H9 (cell line): ENCODE measurements at regions not wholly inside any gene's neighbourhood (a gene's known extent, or its start where the extent isn't known, plus 50 kb on each side); places are given as distances from the start of the nearest gene placed in this dataset.

Experiments used
- DNase-seq: peaks from one replicate; pipeline ENCODE4 v3.0.0-alpha.2; 2017
- H2AFZ ChIP-seq: one replicate; pipeline ENCODE4 v1.6.1; 2013; ENCODE audit warnings: mild to moderate bottlenecking, low read length, control low read depth, moderate library complexity
- H2AK5ac ChIP-seq: 2 replicates; pipeline ENCODE4 v1.6.1; 2013; ENCODE audit warnings: low read length, control low read depth, mixed read lengths; ENCODE audit not compliant: insufficient read length
- H2BK120ac ChIP-seq: one replicate; pipeline ENCODE4 v1.6.1; 2013; ENCODE audit warnings: low read depth, mild to moderate bottlenecking, low read length, control low read depth, inconsistent platforms; ENCODE audit not compliant: poor library complexity, severe bottlenecking
- H2BK12ac ChIP-seq: 2 replicates; pipeline ENCODE4 v1.6.1; 2013; ENCODE audit warnings: low read length, control low read depth, mixed read lengths, low read depth; ENCODE audit not compliant: insufficient read length
- H2BK15ac ChIP-seq: 2 replicates; pipeline ENCODE4 v1.6.1; 2013; ENCODE audit warnings: low read depth, low read length, control low read depth
- H2BK20ac ChIP-seq: one replicate; pipeline ENCODE4 v1.6.1; 2013; ENCODE audit warnings: low read depth, mild to moderate bottlenecking, low read length, control low read depth, inconsistent platforms; ENCODE audit not compliant: poor library complexity, severe bottlenecking
- H2BK5ac ChIP-seq: 2 replicates; pipeline ENCODE4 v1.6.1; 2013; ENCODE audit warnings: low read length, control low read depth, mixed read lengths; ENCODE audit not compliant: insufficient read length
- H3K14ac ChIP-seq: 2 replicates; pipeline ENCODE4 v1.6.1; 2013; ENCODE audit warnings: low read length, control low read depth; ENCODE audit not compliant: insufficient read depth
- H3K18ac ChIP-seq: 2 replicates; pipeline ENCODE4 v1.6.1; 2013; ENCODE audit warnings: low read depth, mild to moderate bottlenecking, mixed read lengths, low read length, control low read depth; ENCODE audit not compliant: insufficient read length
- H3K23ac ChIP-seq: 2 replicates; pipeline ENCODE4 v1.6.1; 2013; ENCODE audit warnings: low read length, control low read depth, mixed read lengths, low read depth; ENCODE audit not compliant: insufficient read length
- H3K23me2 ChIP-seq: 2 replicates; pipeline ENCODE4 v1.6.1; 2013; ENCODE audit warnings: low read depth, mild to moderate bottlenecking, mixed read lengths, low read length, control low read depth; ENCODE audit not compliant: insufficient read length, poor library complexity, severe bottlenecking
- H3K27ac ChIP-seq: 2 replicates; pipeline ENCODE4 v1.5.1; 2013; ENCODE audit warnings: low read length, control low read depth, mixed read lengths, low read depth; ENCODE audit not compliant: insufficient read length
- H3K27me3 ChIP-seq: 2 replicates; pipeline ENCODE4 v1.6.1; 2013; ENCODE audit warnings: low read length, control low read depth, inconsistent platforms; ENCODE audit not compliant: insufficient read depth
- H3K4ac ChIP-seq: 2 replicates; pipeline ENCODE4 v1.6.1; 2013; ENCODE audit warnings: low read depth, mild to moderate bottlenecking, control low read depth, inconsistent platforms, low read length, moderate library complexity
- H3K4me1 ChIP-seq: 2 replicates; pipeline ENCODE4 v1.6.1; 2013; ENCODE audit warnings: low read length, control low read depth, inconsistent platforms; ENCODE audit not compliant: insufficient read depth
- H3K4me2 ChIP-seq: 2 replicates; pipeline ENCODE4 v1.6.1; 2013; ENCODE audit warnings: low read length, control low read depth, mixed read lengths; ENCODE audit not compliant: insufficient read length, insufficient read depth
- H3K56ac ChIP-seq: 2 replicates; pipeline ENCODE4 v1.6.1; 2013; ENCODE audit warnings: low read depth, mild to moderate bottlenecking, mixed read lengths, low read length, control low read depth; ENCODE audit not compliant: insufficient read length
- H3K79me1 ChIP-seq: 2 replicates; pipeline ENCODE4 v1.6.1; 2013; ENCODE audit warnings: low read depth, mild to moderate bottlenecking, moderate library complexity, low read length, control low read depth, inconsistent platforms; ENCODE audit not compliant: insufficient read depth, poor library complexity, severe bottlenecking
- H3K79me2 ChIP-seq: 2 replicates; pipeline ENCODE4 v1.6.1; 2013; ENCODE audit warnings: low read length, control low read depth, inconsistent platforms; ENCODE audit not compliant: insufficient read depth
- H3K9ac ChIP-seq: 2 replicates; pipeline ENCODE4 v1.6.1; 2013; ENCODE audit warnings: low read length, control low read depth, mixed read lengths; ENCODE audit not compliant: insufficient read length; ENCODE audit errors: extremely low read depth
- H3K9me3 ChIP-seq: one replicate; pipeline ENCODE4 v1.6.1; 2013; ENCODE audit warnings: low read depth, low read length, inconsistent platforms; ENCODE audit not compliant: control insufficient read depth
- H3T11ph ChIP-seq: one replicate; pipeline ENCODE4 v1.6.1; 2013; ENCODE audit warnings: mild to moderate bottlenecking, low read length, control low read depth, inconsistent platforms
- H4K20me1 ChIP-seq: one replicate; pipeline ENCODE4 v1.6.1; 2013; ENCODE audit not compliant: control insufficient read depth, insufficient read length, insufficient read depth
- H4K5ac ChIP-seq: 2 replicates; pipeline ENCODE4 v1.6.1; 2013; ENCODE audit warnings: low read depth, mild to moderate bottlenecking, mixed read lengths, low read length, control low read depth; ENCODE audit not compliant: insufficient read length
- H4K8ac ChIP-seq: replicated peaks from 2 replicates; pipeline ENCODE4 v1.6.1; 2013; ENCODE audit warnings: low read length, control low read depth, mixed read lengths, low read depth; ENCODE audit not compliant: insufficient read length
- H4K91ac ChIP-seq: 2 replicates; pipeline ENCODE4 v1.6.1; 2013; ENCODE audit warnings: low read depth, mild to moderate bottlenecking, moderate library complexity, mixed read lengths, low read length, control low read depth; ENCODE audit not compliant: insufficient read length
- H3K27ac Mint-ChIP-seq, 3 experiments: 2 replicates in 2 of 3; 3 replicates in 1 of 3; pipeline ENCODE4 v1.8.0; 2020 to 2021; ENCODE audit warnings: mixed read lengths in 3 of 3, mild to moderate bottlenecking in 1 of 3, moderate library complexity in 1 of 3
- H3K27me3 Mint-ChIP-seq: 2 replicates; pipeline ENCODE4 v1.8.0; 2021; ENCODE audit warnings: low read depth, mild to moderate bottlenecking, moderate library complexity, mixed read lengths
- H3K36me3 Mint-ChIP-seq, 3 experiments: 2 replicates in 2 of 3; 3 replicates in 1 of 3; pipeline ENCODE4 v1.8.0; 2020 to 2021; ENCODE audit warnings: low read depth in 3 of 3, mixed read lengths in 3 of 3; ENCODE audit not compliant: insufficient read depth in 1 of 3
- H3K4me1 Mint-ChIP-seq, 2 experiments: 2 replicates each; pipeline ENCODE4 v1.8.0; 2020; ENCODE audit warnings: mixed read lengths in 2 of 2
- H3K4me3 Mint-ChIP-seq, 2 experiments: 2 replicates in 1 of 2; 3 replicates in 1 of 2; pipeline ENCODE4 v1.8.0; 2020 to 2021; ENCODE audit warnings: mild to moderate bottlenecking in 2 of 2, mixed read lengths in 2 of 2, moderate library complexity in 1 of 2
- H3K9me3 Mint-ChIP-seq, 2 experiments: 2 replicates in 1 of 2; 3 replicates in 1 of 2; pipeline ENCODE4 v1.8.0; 2020; ENCODE audit warnings: mild to moderate bottlenecking in 2 of 2, mixed read lengths in 2 of 2, moderate library complexity in 1 of 2
- CTCF ChIP-seq: fragments of 200-600 bp; sonication (generic); conservative IDR thresholded peaks from 3 replicates; pipeline ENCODE4 v1.8.0; 2021; ENCODE audit warnings: antibody characterized with exemption, mild to moderate bottlenecking
- WGBS: extraction: QIAGEN DNeasy Blood & Tissue Kit; methylation state at CpG from one replicate; pipeline ENCODE4 v1.1.7; 2013; ENCODE audit warnings: missing lambda C conversion rate, low lambda C conversion rate, mixed read lengths; ENCODE audit not compliant: insufficient read length; ENCODE audit errors: extremely low coverage; 5-methylcytosine and 5-hydroxymethylcytosine counted together

DNA sequence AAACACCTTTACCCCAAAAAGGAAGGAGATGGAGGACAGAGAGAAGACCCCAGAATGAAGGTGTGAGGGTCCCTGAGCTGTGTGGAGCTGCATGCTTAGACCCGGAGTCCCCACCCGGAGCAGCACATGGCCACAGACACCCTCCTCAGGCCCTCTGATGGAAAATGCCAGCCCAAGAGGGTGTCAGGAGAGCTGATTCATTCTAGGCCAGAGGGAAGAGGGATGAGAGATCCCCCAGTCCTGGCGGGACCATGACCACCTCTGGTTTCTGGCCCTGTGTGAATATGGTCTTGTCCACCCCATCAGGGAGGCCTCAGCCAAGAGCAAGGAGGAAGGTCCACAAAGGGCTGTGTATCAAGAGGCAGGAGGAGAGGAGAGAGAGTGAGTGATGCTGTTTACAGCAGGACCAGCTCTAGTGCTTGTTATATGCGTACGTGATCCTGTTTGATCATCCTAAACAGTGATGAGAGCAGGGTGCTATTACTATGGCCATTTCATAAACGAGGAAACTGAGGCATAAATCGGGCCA lies 186.6 kb upstream of the HAAO start:
- Mint-ChIP-seq H3K27ac (no peak overlapping the region), H3K36me3 (peaks cover 0 to 4% (median 1%) of the 10 kb centered on the region in 3 experiments; a peak in 3 of 7 replicates), H3K4me1 (peaks cover 19 to 25% of the 10 kb centered on the region in 2 experiments), H3K9me3 (no peaks in the 10 kb centered on the region), H3K27me3 (peaks cover 3% of the 10 kb centered on the region; the same call in 1 of the 2 replicates), H3K4me3 (no peak overlapping the region)
- Histone ChIP-seq H3K23ac (no peak overlapping the region), H3K79me2 (no peaks in the 10 kb centered on the region), H4K8ac (no peak overlapping the region), H3K79me1 (no peaks in the 10 kb centered on the region), H4K91ac (no peak overlapping the region), H2BK5ac (no peak overlapping the region), H4K5ac (no peak overlapping the region), H4K20me1 (no peaks in the 10 kb centered on the region), H2BK12ac (no peak overlapping the region), H3K4ac (no peak overlapping the region), H2BK120ac (no peak overlapping the region), H2BK15ac (no peak overlapping the region), H3K9ac (no peak overlapping the region), H3K18ac (no peak overlapping the region), H3K23me2 (peaks cover 3% of the 10 kb centered on the region), H3K14ac (no peak overlapping the region), H3K4me2 (no peak overlapping the region), H3K56ac (no peak overlapping the region), H3K27me3 (no peaks in the 10 kb centered on the region), H3K4me1 (no peaks in the 10 kb centered on the region), H3K27ac (no peak overlapping the region), H2AFZ (no peak overlapping the region), H2BK20ac (no peak overlapping the region), H2AK5ac (no peak overlapping the region), H3T11ph (no peak overlapping the region), H3K9me3 (no peaks in the 10 kb centered on the region)
- TF ChIP-seq CTCF: no peak
- no CpG with 5 or more reads among the region's 7 CpGs for WGBS
- DNase-seq: no peak
